Endothelial cell of umbilical vein (primary cell): ENCODE measurements at regions not wholly inside any gene's neighbourhood (a gene's known extent, or its start where the extent isn't known, plus 50 kb on each side); places are given as distances from the start of the nearest gene placed in this dataset.

Experiments used
- BruUV-seq: library from RNA; stranded (reverse); fragments of 400-500 nt; replicated peaks from 2 replicates; lab custom pipeline; 2021; lab: Mats Ljungman, UMichigan
- CTCF ChIA-PET: fragments of 300-600, 350-600 bp; sonication (Branson Sonifier 250); formaldehyde crosslinking; loops from one replicate; lab custom pipeline; 2021; ENCODE audit warnings: antibody characterized with exemption, inconsistent platforms; lab: Charles Lee
- POLR2A ChIA-PET: fragments of 300-600, 350-600 bp; sonication (Branson Sonifier 250); formaldehyde crosslinking; loops from one replicate; lab custom pipeline; 2021; ENCODE audit warnings: antibody characterized with exemption, inconsistent platforms; lab: Charles Lee
- DNase-seq: peaks from one replicate; pipeline ENCODE4 v3.0.0-alpha.2; 2011; ENCODE audit warnings: low read depth, low spot score
- FAIRE-seq: peaks from 2 replicates; lab custom pipeline; 2011; peaks lifted over from hg19 to GRCh38; lab: Jason Lieb, UNC
- H2AFZ ChIP-seq: 2 replicates; pipeline ENCODE4 v1.6.0; 2012; ENCODE audit warnings: low read depth, low read length, control low read depth, inconsistent platforms
- H3K27ac ChIP-seq: 2 replicates; pipeline ENCODE4 v1.5.1; 2011; ENCODE audit warnings: low read depth, mild to moderate bottlenecking, control low read depth, low read length, moderate library complexity; ENCODE audit not compliant: insufficient read depth
- H3K27me3 ChIP-seq, 2 experiments: 2 replicates each; pipeline versions ENCODE4 v1.6.0 to v1.6.1; 2011; ENCODE audit warnings: low read length in 2 of 2, mixed read lengths in 1 of 2; ENCODE audit not compliant: control insufficient read depth in 2 of 2, insufficient read depth in 2 of 2
- H3K36me3 ChIP-seq, 2 experiments: 2 replicates in 1 of 2; 3 replicates in 1 of 2; pipeline ENCODE4 v1.5.1; 2011; ENCODE audit warnings: low read length in 2 of 2, mild to moderate bottlenecking in 1 of 2, moderate library complexity in 1 of 2; ENCODE audit not compliant: control insufficient read depth in 2 of 2, insufficient read depth in 2 of 2; ENCODE audit errors: extremely low read depth in 1 of 2
- H3K4me1 ChIP-seq: 3 replicates; pipeline ENCODE4 v1.5.1; 2011; ENCODE audit warnings: mild to moderate bottlenecking, low read length; ENCODE audit not compliant: control insufficient read depth, insufficient read depth; ENCODE audit errors: extremely low read depth
- H3K4me2 ChIP-seq: 2 replicates; pipeline ENCODE4 v1.6.1; 2011; ENCODE audit warnings: low read length, control low read depth, mixed read lengths; ENCODE audit not compliant: insufficient read depth
- H3K4me3 ChIP-seq, 3 experiments: fragments of 200-600 bp in 1 of 3; sonication (generic), shearing (Covaris generic) in 1 of 3; replicated peaks in 1 of 3; 2 replicates each; pipeline ENCODE4 v1.5.1; 2011 to 2016; ENCODE audit warnings: control low read depth in 3 of 3, low read length in 3 of 3, mild to moderate bottlenecking in 2 of 3, inconsistent platforms in 1 of 3, low read depth in 1 of 3, moderate library complexity in 1 of 3; ENCODE audit not compliant: insufficient read depth in 1 of 3
- H3K79me2 ChIP-seq: 2 replicates; pipeline ENCODE4 v1.6.0; 2012; ENCODE audit warnings: low read length, inconsistent platforms; ENCODE audit not compliant: control insufficient read depth, insufficient read depth
- H3K9ac ChIP-seq: replicated peaks from 2 replicates; pipeline ENCODE3; 2011; ENCODE audit warnings: low read length, control low read depth; ENCODE audit not compliant: insufficient read depth; ENCODE audit errors: extremely low read depth
- H3K9me1 ChIP-seq: replicated peaks from 3 replicates; pipeline ENCODE4 v1.6.0; 2011; ENCODE audit warnings: mild to moderate bottlenecking, low read length; ENCODE audit not compliant: control insufficient read depth, insufficient read depth; ENCODE audit errors: extremely low read depth
- H3K9me3 ChIP-seq: replicated peaks from 2 replicates; pipeline ENCODE4 v1.5.1; 2012; ENCODE audit warnings: low read length, inconsistent platforms; ENCODE audit not compliant: control insufficient read depth, insufficient read depth
- H4K20me1 ChIP-seq: replicated peaks from 2 replicates; pipeline ENCODE3; 2011; ENCODE audit warnings: mild to moderate bottlenecking, low read length; ENCODE audit not compliant: control insufficient read depth, insufficient read depth; ENCODE audit errors: extremely low read depth
- EZH2 ChIP-seq: IDR thresholded peaks from 2 replicates; pipeline ENCODE4 v1.6.1; 2012; ENCODE audit warnings: borderline replicate concordance, low read depth, mild to moderate bottlenecking, moderate library complexity, low read length, inconsistent platforms; ENCODE audit not compliant: severe bottlenecking
- FOS ChIP-seq: IDR thresholded peaks from 2 replicates; pipeline ENCODE4 v1.6.1; 2011; ENCODE audit warnings: mild to moderate bottlenecking, low read length, moderate library complexity, borderline replicate concordance; ENCODE audit not compliant: insufficient read depth
- GATA2 ChIP-seq: IDR thresholded peaks from 2 replicates; pipeline ENCODE4 v1.7.0; 2011; ENCODE audit warnings: low read depth, mild to moderate bottlenecking, moderate library complexity, mixed read lengths, low read length; ENCODE audit not compliant: insufficient read length, insufficient read depth
- JUN ChIP-seq: IDR thresholded peaks from 2 replicates; pipeline ENCODE4 v1.6.1; 2011; ENCODE audit warnings: borderline replicate concordance, low read depth; ENCODE audit not compliant: insufficient read length, insufficient read depth
- MYC ChIP-seq: IDR thresholded peaks from one replicate; pipeline ENCODE4 v1.6.1; 2011; ENCODE audit warnings: mild to moderate bottlenecking, low read depth, low read length
- POLR2A ChIP-seq: IDR thresholded peaks from 2 replicates; pipeline ENCODE4 v1.6.1; 2012; ENCODE audit warnings: low read depth, mild to moderate bottlenecking, control low read depth, low read length
- POLR2AphosphoS5 ChIP-seq: IDR thresholded peaks from 2 replicates; pipeline ENCODE4 v1.6.1; 2012; ENCODE audit warnings: low read depth, mild to moderate bottlenecking, control low read depth, low read length, moderate library complexity; ENCODE audit not compliant: insufficient read depth
- dilution Hi-C: fragments of 300-500 bp; cut with MboI; formaldehyde crosslinking; loops from one replicate; pipeline ENCODE4 v1.15.0; 2019; ENCODE audit warnings: low sequenced_read_pairs; ENCODE audit not compliant: extremely low pct_ligation_motif_present
- intact Hi-C: fragments of 100-400 bp; cut with micrococcal nuclease; formaldehyde crosslinking; loops from one replicate; pipeline ENCODE4 v1.10.0; 2022
- TF ChIP-seq, protein P1 (sequence below), 2 donors: IDR thresholded peaks; 1 replicate in 1 of 2; 2 replicates in 1 of 2; pipeline ENCODE4 v1.5.1; 2011; ENCODE audit warnings: low read length in 2 of 2, mild to moderate bottlenecking in 2 of 2, moderate library complexity in 2 of 2, control low read depth in 1 of 2, inconsistent platforms in 1 of 2, low read depth in 1 of 2; ENCODE audit not compliant: insufficient read depth in 1 of 2; ENCODE audit errors: extremely low read depth in 1 of 2
- TF ChIP-seq, protein P2 (sequence below): IDR thresholded peaks from 2 replicates; pipeline ENCODE4 v1.6.1; 2011; ENCODE audit not compliant: insufficient read depth, insufficient read length

DNA sequence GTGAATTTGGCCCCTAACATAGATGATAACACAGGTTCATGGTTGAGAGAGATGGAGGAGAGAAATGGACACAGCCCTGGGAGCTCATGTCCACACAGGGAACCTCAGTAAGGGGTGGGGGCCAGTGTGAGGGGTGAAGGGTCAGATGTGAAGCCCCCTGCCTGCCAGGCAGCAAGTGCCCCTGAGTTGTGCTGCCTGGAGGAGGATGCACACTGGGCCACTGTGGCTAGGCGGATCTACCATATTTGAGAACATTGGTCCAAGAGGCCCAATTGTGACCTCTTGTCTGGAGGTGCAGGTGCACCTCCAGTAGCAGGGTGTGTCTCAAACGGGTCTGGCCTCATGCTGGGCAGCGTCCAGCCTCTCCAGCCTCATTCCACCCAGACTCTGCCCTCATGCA is 99.6 kb upstream of the SNTG2 start:
- Histone ChIP-seq H3K4me3 (no peak overlapping the region), H3K27me3 (no peaks in the 10 kb centered on the region), H3K9me1 (no peaks in the 10 kb centered on the region), H3K36me3 (no peaks in the 10 kb centered on the region), H3K9ac (no peak overlapping the region), H3K4me2 (no peak overlapping the region), H3K4me1 (no peaks in the 10 kb centered on the region), H4K20me1 (no peaks in the 10 kb centered on the region), H2AFZ (no peak overlapping the region), H3K79me2 (no peaks in the 10 kb centered on the region), H3K27ac (no peak overlapping the region), H3K9me3 (peaks cover 1% of the 10 kb centered on the region)
- CTCF ChIA-PET: no interaction called here
- POLR2A ChIA-PET: no interaction called here
- no peak for DNase-seq
- intact Hi-C loops: no loop called here
- TF ChIP-seq MYC: no peak
- TF ChIP-seq FOS: no peak
- no peak for TF ChIP-seq GATA2
- no peak for TF ChIP-seq POLR2AphosphoS5
- TF ChIP-seq, protein P1, sequence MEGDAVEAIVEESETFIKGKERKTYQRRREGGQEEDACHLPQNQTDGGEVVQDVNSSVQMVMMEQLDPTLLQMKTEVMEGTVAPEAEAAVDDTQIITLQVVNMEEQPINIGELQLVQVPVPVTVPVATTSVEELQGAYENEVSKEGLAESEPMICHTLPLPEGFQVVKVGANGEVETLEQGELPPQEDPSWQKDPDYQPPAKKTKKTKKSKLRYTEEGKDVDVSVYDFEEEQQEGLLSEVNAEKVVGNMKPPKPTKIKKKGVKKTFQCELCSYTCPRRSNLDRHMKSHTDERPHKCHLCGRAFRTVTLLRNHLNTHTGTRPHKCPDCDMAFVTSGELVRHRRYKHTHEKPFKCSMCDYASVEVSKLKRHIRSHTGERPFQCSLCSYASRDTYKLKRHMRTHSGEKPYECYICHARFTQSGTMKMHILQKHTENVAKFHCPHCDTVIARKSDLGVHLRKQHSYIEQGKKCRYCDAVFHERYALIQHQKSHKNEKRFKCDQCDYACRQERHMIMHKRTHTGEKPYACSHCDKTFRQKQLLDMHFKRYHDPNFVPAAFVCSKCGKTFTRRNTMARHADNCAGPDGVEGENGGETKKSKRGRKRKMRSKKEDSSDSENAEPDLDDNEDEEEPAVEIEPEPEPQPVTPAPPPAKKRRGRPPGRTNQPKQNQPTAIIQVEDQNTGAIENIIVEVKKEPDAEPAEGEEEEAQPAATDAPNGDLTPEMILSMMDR (IDR thresholded peaks at IDR 0.05; ENCODE audit: extremely low read depth in 1 of 2, insufficient read depth in 1 of 2, low read depth in 1 of 2, low read length in 2 of 2): no peak
- TF ChIP-seq EZH2: no peak
- TF ChIP-seq JUN: no peak
- no peak for TF ChIP-seq POLR2A
- TF ChIP-seq, protein P2, sequence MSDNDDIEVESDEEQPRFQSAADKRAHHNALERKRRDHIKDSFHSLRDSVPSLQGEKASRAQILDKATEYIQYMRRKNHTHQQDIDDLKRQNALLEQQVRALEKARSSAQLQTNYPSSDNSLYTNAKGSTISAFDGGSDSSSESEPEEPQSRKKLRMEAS: no peak
- no peak for FAIRE-seq
- dilution Hi-C loops: no loop called here
- BruUV-seq: no TSS peak
